ENCODE measurements at regions not wholly inside any gene's neighbourhood (a gene's known extent, or its start where the extent isn't known, plus 50 kb on each side); places are given as distances from the start of the nearest gene placed in this dataset.

DNA sequence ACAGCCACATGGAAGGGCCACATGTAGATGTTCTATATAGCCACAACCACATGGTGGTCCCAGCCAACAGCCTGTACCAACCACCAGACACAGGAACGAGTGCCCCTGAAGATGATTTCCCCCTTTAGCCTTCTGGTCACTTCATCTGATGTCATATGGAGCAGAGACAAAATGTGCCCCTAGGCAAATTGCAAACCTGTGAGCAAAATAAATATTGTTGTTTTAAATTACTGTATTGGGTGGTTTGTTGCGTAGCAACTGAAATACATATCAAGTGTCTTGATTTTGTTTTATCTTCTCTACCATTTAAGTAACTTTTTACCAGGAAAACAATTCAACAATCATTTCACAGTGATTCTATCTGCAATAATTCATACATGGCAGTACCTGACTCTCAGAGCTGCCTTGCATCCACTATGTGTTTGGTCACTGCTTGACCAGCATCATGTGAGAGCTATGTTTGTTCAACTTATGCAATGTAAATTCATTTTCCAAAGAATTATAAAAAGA lies 142.5 kb upstream of the VLDLR start:
- Histone ChIP-seq H3K27ac (no peak overlapping the region), H3K36me3 (replicated peaks in 1 of 2; ENCODE audit: insufficient read depth in 1 of 2, low read depth in 2 of 2) (no peaks in the 10 kb centered on the region), H3K4me3 (no peak overlapping the region), H3K9me3 (no peaks in the 10 kb centered on the region), H3K27me3 (no peaks in the 10 kb centered on the region), H3K4me1 (peaks cover 11% of the 10 kb centered on the region)
- intact Hi-C loops (cut with DNase I), result no loop called here
- ATAC-seq, result no peak
- whole genome bisulfite sequencing, 2 donors, result 83 to 88% methylated on average over 2 of the region's 2 CpGs
- DNase-seq, result no peak
- TF ChIP-seq, protein P1, sequence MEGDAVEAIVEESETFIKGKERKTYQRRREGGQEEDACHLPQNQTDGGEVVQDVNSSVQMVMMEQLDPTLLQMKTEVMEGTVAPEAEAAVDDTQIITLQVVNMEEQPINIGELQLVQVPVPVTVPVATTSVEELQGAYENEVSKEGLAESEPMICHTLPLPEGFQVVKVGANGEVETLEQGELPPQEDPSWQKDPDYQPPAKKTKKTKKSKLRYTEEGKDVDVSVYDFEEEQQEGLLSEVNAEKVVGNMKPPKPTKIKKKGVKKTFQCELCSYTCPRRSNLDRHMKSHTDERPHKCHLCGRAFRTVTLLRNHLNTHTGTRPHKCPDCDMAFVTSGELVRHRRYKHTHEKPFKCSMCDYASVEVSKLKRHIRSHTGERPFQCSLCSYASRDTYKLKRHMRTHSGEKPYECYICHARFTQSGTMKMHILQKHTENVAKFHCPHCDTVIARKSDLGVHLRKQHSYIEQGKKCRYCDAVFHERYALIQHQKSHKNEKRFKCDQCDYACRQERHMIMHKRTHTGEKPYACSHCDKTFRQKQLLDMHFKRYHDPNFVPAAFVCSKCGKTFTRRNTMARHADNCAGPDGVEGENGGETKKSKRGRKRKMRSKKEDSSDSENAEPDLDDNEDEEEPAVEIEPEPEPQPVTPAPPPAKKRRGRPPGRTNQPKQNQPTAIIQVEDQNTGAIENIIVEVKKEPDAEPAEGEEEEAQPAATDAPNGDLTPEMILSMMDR (IDR thresholded peaks at IDR 0.05), result no peak
- no peak for TF ChIP-seq POLR2A (IDR thresholded peaks at IDR 0.05)

DNA sequence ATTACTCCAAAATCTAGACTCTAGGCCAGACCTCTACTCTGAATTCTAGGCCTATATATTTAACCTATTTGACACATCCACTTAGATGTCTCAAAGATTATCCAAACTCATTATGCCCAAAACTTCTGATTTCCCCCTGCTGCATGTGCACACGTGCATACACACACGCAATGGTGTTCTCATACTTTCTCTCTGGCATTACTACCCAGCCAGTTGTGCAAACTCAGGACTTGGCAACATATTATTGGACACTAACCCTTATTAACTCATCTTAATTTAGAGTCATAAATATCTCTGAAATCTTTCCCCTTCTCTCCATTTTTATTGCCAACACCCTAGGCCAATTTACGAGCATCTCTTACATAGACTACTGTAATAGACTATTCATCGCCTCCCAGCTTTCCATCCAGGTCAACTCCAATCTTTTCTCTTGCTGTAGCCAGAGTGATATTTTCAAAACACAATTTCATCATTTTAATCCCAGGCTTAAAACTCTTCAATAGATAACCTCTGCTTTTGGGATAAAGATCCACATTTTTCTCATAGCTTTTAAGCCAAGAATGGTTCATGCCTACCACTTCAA lies 141.2 kb upstream of the VLDLR start:
- Histone ChIP-seq H3K27me3 (no peaks in the 10 kb centered on the region), H3K27ac (no peak overlapping the region), H3K36me3 (replicated peaks in 1 of 2; ENCODE audit: insufficient read depth in 1 of 2, low read depth in 2 of 2) (no peaks in the 10 kb centered on the region), H3K9me3 (no peaks in the 10 kb centered on the region), H3K4me3 (no peak overlapping the region), H3K4me1 (peaks cover 11% of the 10 kb centered on the region)
- intact Hi-C loops (cut with DNase I), result no loop called here
- ATAC-seq (no peak), DNase-seq (no peak)
- 87 to 93% methylated on average over 4 of the region's 4 CpGs for WGBS, 2 donors
- TF ChIP-seq, protein P1 (IDR thresholded peaks at IDR 0.05), result no peak
- TF ChIP-seq POLR2A (IDR thresholded peaks at IDR 0.05), result no peak

DNA sequence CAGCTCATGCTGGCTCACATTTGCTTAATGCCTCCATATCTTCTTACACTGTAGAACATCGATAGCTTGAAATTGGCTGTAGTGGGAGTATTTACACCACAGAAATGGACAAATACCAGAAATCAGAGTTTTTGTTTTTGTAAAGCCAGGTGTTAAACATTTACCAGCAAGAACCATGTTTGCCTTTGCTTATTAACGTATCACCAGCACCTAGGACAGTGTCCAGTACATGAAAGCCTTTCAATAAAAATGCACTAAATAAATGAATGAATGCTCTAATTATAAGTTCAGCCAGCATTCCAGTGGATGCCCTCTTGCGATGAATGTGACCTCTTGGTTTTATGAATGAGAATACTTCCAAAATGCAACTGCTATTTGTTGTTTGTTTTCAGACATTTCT lies 140.4 kb upstream of the VLDLR start:
- Histone ChIP-seq H3K36me3 (replicated peaks in 1 of 2; ENCODE audit: insufficient read depth in 1 of 2, low read depth in 2 of 2) (no peaks in the 10 kb centered on the region), H3K9me3 (no peaks in the 10 kb centered on the region), H3K4me3 (no peak overlapping the region), H3K27ac (no peak overlapping the region), H3K4me1 (peaks cover 11% of the 10 kb centered on the region), H3K27me3 (no peaks in the 10 kb centered on the region)
- 76 to 77% methylated on average over 3 of the region's 3 CpGs for WGBS, 2 donors
- DNase-seq (no peak), ATAC-seq (no peak)
- intact Hi-C loops (cut with DNase I), result no loop called here
- TF ChIP-seq, protein P1 (IDR thresholded peaks at IDR 0.05), result no peak
- TF ChIP-seq POLR2A (IDR thresholded peaks at IDR 0.05), result no peak

DNA sequence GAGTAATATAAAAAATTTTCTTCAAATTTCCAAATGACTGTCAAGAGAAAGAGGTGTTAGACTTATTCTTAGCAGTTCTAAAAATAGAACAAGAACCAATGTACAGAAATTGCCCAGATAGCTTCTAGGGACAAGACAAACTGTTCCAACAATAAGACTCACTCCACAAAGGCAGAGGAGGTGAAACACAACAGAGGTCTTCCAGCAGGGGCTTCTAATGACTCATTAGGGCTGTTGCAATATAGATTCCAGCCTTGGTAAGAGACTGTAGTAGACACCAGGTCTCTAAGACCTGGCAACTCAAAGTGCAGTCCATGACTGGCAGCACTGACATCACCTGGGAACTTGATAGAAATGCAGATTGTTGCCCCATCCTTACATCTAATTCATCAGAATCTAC lies 134.6 kb upstream of the VLDLR start:
- intact Hi-C loops (cut with DNase I), result no loop called here
- Histone ChIP-seq H3K36me3 (replicated peaks in 1 of 2; ENCODE audit: insufficient read depth in 1 of 2, low read depth in 2 of 2) (no peaks in the 10 kb centered on the region), H3K4me3 (no peak overlapping the region), H3K9me3 (no peaks in the 10 kb centered on the region), H3K27ac (no peak overlapping the region), H3K27me3 (no peaks in the 10 kb centered on the region), H3K4me1 (no peaks in the 10 kb centered on the region)
- ATAC-seq (no peak), DNase-seq (no peak)
- TF ChIP-seq, protein P1 (IDR thresholded peaks at IDR 0.05), result no peak
- TF ChIP-seq POLR2A (IDR thresholded peaks at IDR 0.05), result no peak

DNA sequence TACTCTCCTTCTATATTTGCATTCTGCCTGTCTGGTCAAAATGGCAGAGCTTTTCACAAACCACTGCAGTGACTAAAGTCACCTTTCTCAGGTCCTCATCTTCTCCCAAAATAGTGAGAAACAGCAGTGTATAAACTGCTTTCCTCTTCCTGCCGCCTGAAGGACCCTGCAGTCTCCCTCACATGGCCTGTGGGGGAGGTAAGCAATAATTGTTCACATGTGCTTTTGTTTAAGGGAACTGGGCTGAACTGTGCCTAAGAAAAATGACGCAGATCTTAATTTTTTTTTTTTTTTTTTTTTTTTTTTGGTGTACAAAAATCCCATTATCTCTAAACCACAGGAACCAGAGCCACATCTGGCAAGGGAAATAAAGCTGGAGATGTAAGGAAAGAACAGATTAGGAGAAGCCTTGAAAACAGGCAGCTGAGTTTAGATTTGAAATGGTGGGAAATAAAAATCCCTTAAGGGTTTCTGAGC lies 131.7 kb upstream of the VLDLR start:
- no peak overlapping the region for H3K27ac ChIP-seq
- TF ChIP-seq POLR2A (IDR thresholded peaks at IDR 0.05), result no peak
- TF ChIP-seq, protein P1 (IDR thresholded peaks at IDR 0.05), result no peak
- H3K4me3 ChIP-seq, result no peak overlapping the region
- H3K4me1 ChIP-seq, result no peaks in the 10 kb centered on the region
- intact Hi-C loops (cut with DNase I), result no loop called here
- H3K27me3 ChIP-seq, result no peaks in the 10 kb centered on the region
- no peak for ATAC-seq
- no peak for DNase-seq
- H3K9me3 ChIP-seq, result no peaks in the 10 kb centered on the region
- no peaks in the 10 kb centered on the region for H3K36me3 ChIP-seq (replicated peaks in 1 of 2; ENCODE audit: insufficient read depth in 1 of 2, low read depth in 2 of 2)
- 68 to 91% methylated on average over 2 of the region's 2 CpGs for WGBS, 2 donors

Measured in body of pancreas (tissue), 4 donors.